Kidney (tissue), 13 donors: ENCODE measurements at regions not wholly inside any gene's neighbourhood (a gene's known extent, or its start where the extent isn't known, plus 50 kb on each side); places are given as distances from the start of the nearest gene placed in this dataset.
A peak's percentile ranks its signal among the peaks of the same experiment; 100 is the strongest.
"Not testable (repeated sequence)": the region's sequence is repeated elsewhere in the genome, so short reads cannot be mapped to it uniquely, and the experiment has no call there.

ENCODE experiments used
- DNase-seq, 5 donors: peaks; one replicate each; pipeline ENCODE4 v3.0.0-alpha.2; 2013 to 2020
- FAIRE-seq: peaks from 2 replicates; lab custom pipeline; 2012; peaks lifted over from hg19 to GRCh38; lab: Jason Lieb, UNC
- H3K27ac ChIP-seq, 2 donors: one replicate each; pipeline ENCODE4 v1.7.0; 2013; ENCODE audit warnings: low read depth in 2 of 2, low read length in 2 of 2, inconsistent platforms in 1 of 2
- H3K27me3 ChIP-seq: one replicate; pipeline ENCODE4 v1.7.1; 2013; ENCODE audit warnings: low read length, inconsistent platforms; ENCODE audit not compliant: control insufficient read depth, insufficient read depth
- H3K36me3 ChIP-seq, 3 donors: one replicate each; pipeline versions ENCODE4 v1.7.0 to v1.7.1; 2013; ENCODE audit warnings: low read length in 3 of 3, control low read depth in 1 of 3, inconsistent platforms in 1 of 3; ENCODE audit not compliant: insufficient read depth in 3 of 3, control insufficient read depth in 2 of 3
- H3K4me1 ChIP-seq, 3 donors: one replicate each; pipeline versions ENCODE4 v1.7.0 to v1.7.1; 2013; ENCODE audit warnings: low read length in 3 of 3, inconsistent platforms in 1 of 3, low read depth in 1 of 3; ENCODE audit not compliant: control insufficient read depth in 2 of 3, insufficient read depth in 2 of 3
- H3K4me3 ChIP-seq, 3 donors: one replicate each; pipeline versions ENCODE4 v1.7.0 to v1.8.1; 2013; ENCODE audit warnings: low read length in 3 of 3, control low read depth in 1 of 3, inconsistent platforms in 1 of 3
- H3K9ac ChIP-seq, 3 donors: one replicate each; pipeline versions ENCODE4 v1.7.0 to v1.7.1; 2013; ENCODE audit warnings: low read length in 3 of 3, control low read depth in 1 of 3, inconsistent platforms in 1 of 3
- H3K9me3 ChIP-seq, 3 donors: one replicate each; pipeline versions ENCODE4 v1.7.0 to v1.7.1; 2013; ENCODE audit warnings: low read length in 3 of 3, control low read depth in 1 of 3, inconsistent platforms in 1 of 3; ENCODE audit not compliant: control insufficient read depth in 2 of 3, insufficient read depth in 1 of 3
- intact Hi-C: fragments of 100-400 bp; cut with DNase I; formaldehyde crosslinking; loops from one replicate; pipeline ENCODE4 v1.11.1; 2022
- TF ChIP-seq, protein P1 (sequence below): IDR thresholded peaks from 3 replicates; pipeline ENCODE4 v1.5.1; 2012; ENCODE audit warnings: mild to moderate bottlenecking, moderate library complexity, borderline replicate concordance; ENCODE audit not compliant: insufficient read depth; ENCODE audit errors: extremely low read depth
- donor health status: control.
- donor health status: control.
- donor health status: control.
- donor health status: control.
- donor health status: control.
- donor health status: DM: yes; HTN: yes; CAD: no.
- donor health status: Normal renal cell carcinoma (clear cell type).

DNA sequence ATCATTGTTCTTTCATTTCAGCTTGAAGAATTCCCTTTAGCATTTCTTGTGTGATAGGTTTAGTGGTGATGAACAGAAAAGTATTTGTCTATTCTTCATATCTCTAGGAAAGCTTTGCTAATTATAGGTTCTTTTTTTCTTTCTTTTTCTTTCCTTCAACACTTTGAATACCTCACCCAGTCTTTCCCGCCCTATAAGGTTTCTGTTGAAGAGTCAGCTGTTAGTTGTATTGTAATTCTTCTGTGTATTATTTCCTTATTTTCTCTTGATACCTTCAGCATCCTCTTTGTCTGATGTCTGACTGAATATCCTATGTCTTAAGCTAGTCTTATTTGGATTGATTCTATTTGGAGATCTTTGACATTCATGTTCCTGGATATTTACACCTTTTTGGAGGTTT, 1989.4 kb downstream of the PCDH9 start:
- FAIRE-seq = no peak
- DNase-seq = no peak
- no peaks in the 10 kb centered on the region for H3K4me1 ChIP-seq
- no peaks in the 10 kb centered on the region for H3K9me3 ChIP-seq
- no peaks in the 10 kb centered on the region for H3K36me3 ChIP-seq
- TF ChIP-seq, protein P1, sequence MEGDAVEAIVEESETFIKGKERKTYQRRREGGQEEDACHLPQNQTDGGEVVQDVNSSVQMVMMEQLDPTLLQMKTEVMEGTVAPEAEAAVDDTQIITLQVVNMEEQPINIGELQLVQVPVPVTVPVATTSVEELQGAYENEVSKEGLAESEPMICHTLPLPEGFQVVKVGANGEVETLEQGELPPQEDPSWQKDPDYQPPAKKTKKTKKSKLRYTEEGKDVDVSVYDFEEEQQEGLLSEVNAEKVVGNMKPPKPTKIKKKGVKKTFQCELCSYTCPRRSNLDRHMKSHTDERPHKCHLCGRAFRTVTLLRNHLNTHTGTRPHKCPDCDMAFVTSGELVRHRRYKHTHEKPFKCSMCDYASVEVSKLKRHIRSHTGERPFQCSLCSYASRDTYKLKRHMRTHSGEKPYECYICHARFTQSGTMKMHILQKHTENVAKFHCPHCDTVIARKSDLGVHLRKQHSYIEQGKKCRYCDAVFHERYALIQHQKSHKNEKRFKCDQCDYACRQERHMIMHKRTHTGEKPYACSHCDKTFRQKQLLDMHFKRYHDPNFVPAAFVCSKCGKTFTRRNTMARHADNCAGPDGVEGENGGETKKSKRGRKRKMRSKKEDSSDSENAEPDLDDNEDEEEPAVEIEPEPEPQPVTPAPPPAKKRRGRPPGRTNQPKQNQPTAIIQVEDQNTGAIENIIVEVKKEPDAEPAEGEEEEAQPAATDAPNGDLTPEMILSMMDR = no peak
- intact Hi-C loops = no loop called here
- no peak overlapping the region for H3K9ac ChIP-seq
- no peak overlapping the region for H3K27ac ChIP-seq
- H3K4me3 ChIP-seq = no peak overlapping the region
- H3K27me3 ChIP-seq = no peaks in the 10 kb centered on the region

GRCh38 chr13:65236841-65237418, 1993.2 kb downstream of the PCDH9 start:
- TF ChIP-seq, protein P1 = no peak
- FAIRE-seq (no peak), DNase-seq (no peak)
- no peaks in the 10 kb centered on the region for H3K36me3 ChIP-seq
- H3K4me3 ChIP-seq = no peak overlapping the region
- H3K9me3 ChIP-seq = no peaks in the 10 kb centered on the region
- no peaks in the 10 kb centered on the region for H3K4me1 ChIP-seq
- no peak overlapping the region for H3K27ac ChIP-seq
- intact Hi-C loops = no loop called here
- H3K9ac ChIP-seq = no peak overlapping the region
- no peaks in the 10 kb centered on the region for H3K27me3 ChIP-seq

DNA sequence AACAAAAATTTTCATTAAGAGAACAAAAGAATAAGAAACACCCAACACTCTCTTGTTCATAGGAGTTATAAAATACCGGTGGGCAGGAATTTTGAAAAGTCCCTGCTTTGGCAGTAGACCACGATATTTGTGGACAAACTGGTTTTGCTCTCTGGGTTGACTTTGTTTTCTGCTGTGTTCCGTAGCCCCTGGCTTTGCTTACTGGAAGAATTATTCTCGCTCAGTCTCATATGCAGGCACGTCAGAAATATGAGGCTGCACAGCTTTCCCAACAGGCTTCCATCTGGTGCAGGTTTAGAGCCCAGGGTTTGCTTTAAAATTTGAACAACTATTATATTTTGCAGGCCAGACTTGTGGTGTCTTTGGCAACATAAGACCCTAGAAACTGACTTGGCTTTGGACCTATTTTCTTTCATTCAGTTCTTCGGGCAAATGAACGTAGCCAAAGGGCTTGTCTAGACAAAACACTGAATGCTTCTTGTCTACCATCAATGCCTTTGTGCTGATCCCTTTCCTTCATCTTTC, 2012.6 kb downstream of the PCDH9 start:
- no peak overlapping the region for H3K9ac ChIP-seq
- no peaks in the 10 kb centered on the region for H3K4me1 ChIP-seq
- no peaks in the 10 kb centered on the region for H3K9me3 ChIP-seq
- DNase-seq (peak in 2 of 5 donors; percentile 24 to 25), FAIRE-seq (no peak)
- TF ChIP-seq, protein P1 = no peak
- no peaks in the 10 kb centered on the region for H3K27me3 ChIP-seq
- H3K27ac ChIP-seq = no peak overlapping the region
- no peaks in the 10 kb centered on the region for H3K36me3 ChIP-seq
- intact Hi-C loops = no loop called here
- H3K4me3 ChIP-seq = no peak overlapping the region

GRCh38 chr13:65202845-65203244, 2027.3 kb downstream of the PCDH9 start:
- H3K27ac ChIP-seq, H3K27me3 ChIP-seq, H3K4me1 ChIP-seq, H3K4me3 ChIP-seq, H3K9me3 ChIP-seq, DNase-seq, intact Hi-C loops, H3K36me3 ChIP-seq, FAIRE-seq, H3K9ac ChIP-seq: not testable (repeated sequence)
